ENCODE measurements at regions not wholly inside any gene's neighbourhood (a gene's known extent, or its start where the extent isn't known, plus 50 kb on each side); places are given as distances from the start of the nearest gene placed in this dataset.

GRCh38 chr10:128304271-128304670 is 178.0 kb upstream of the MKI67 start:
- TF ChIP-seq TAF1 (conservative IDR thresholded peaks at IDR 0.05), result no peak
- TF ChIP-seq CTCF (IDR thresholded peaks at IDR 0.05; ENCODE audit: low read depth, low read length, missing input control), result no peak
- TF ChIP-seq, protein P1, sequence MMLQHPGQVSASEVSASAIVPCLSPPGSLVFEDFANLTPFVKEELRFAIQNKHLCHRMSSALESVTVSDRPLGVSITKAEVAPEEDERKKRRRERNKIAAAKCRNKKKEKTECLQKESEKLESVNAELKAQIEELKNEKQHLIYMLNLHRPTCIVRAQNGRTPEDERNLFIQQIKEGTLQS (IDR thresholded peaks at IDR 0.05), result no peak
- no peak for TF ChIP-seq ZBTB33 (IDR thresholded peaks at IDR 0.05)
- TF ChIP-seq, protein P2, sequence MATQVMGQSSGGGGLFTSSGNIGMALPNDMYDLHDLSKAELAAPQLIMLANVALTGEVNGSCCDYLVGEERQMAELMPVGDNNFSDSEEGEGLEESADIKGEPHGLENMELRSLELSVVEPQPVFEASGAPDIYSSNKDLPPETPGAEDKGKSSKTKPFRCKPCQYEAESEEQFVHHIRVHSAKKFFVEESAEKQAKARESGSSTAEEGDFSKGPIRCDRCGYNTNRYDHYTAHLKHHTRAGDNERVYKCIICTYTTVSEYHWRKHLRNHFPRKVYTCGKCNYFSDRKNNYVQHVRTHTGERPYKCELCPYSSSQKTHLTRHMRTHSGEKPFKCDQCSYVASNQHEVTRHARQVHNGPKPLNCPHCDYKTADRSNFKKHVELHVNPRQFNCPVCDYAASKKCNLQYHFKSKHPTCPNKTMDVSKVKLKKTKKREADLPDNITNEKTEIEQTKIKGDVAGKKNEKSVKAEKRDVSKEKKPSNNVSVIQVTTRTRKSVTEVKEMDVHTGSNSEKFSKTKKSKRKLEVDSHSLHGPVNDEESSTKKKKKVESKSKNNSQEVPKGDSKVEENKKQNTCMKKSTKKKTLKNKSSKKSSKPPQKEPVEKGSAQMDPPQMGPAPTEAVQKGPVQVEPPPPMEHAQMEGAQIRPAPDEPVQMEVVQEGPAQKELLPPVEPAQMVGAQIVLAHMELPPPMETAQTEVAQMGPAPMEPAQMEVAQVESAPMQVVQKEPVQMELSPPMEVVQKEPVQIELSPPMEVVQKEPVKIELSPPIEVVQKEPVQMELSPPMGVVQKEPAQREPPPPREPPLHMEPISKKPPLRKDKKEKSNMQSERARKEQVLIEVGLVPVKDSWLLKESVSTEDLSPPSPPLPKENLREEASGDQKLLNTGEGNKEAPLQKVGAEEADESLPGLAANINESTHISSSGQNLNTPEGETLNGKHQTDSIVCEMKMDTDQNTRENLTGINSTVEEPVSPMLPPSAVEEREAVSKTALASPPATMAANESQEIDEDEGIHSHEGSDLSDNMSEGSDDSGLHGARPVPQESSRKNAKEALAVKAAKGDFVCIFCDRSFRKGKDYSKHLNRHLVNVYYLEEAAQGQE (IDR thresholded peaks at IDR 0.05), result no peak
- no peak for TF ChIP-seq SP1 (IDR thresholded peaks at IDR 0.05)
- no peak for TF ChIP-seq JUND (IDR thresholded peaks at IDR 0.05)
- TF ChIP-seq, protein P3, sequence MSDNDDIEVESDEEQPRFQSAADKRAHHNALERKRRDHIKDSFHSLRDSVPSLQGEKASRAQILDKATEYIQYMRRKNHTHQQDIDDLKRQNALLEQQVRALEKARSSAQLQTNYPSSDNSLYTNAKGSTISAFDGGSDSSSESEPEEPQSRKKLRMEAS (IDR thresholded peaks at IDR 0.05), result no peak
- TF ChIP-seq GABPA (IDR thresholded peaks at IDR 0.05 in 1 of 2, conservative IDR thresholded peaks at IDR 0.05 in 1 of 2), result no peak
- no peak for TF ChIP-seq YY1 (IDR thresholded peaks at IDR 0.05)

Measured in liver (tissue), 3 donors.